Testis (tissue), 2 donors: ENCODE measurements at regions not wholly inside any gene's neighbourhood (a gene's known extent, or its start where the extent isn't known, plus 50 kb on each side); places are given as distances from the start of the nearest gene placed in this dataset.

Experiments used
- POLR2A ChIP-seq: fragments of 450-650 bp; IDR thresholded peaks from one replicate; pipeline ENCODE4 v1.6.1; 2017; ENCODE audit warnings: antibody characterized with exemption, mild to moderate bottlenecking, moderate library complexity
- TF ChIP-seq, protein P1 (sequence below), 3 experiments: fragments of 450-650 bp in 2 of 3; fragments of 200-600 bp in 1 of 3; sonication (generic) in 1 of 3; IDR thresholded peaks; one replicate each; pipeline ENCODE4 v1.5.1; 2016 to 2019; ENCODE audit warnings: antibody characterized with exemption in 3 of 3, mild to moderate bottlenecking in 2 of 3, moderate library complexity in 1 of 3

DNA sequence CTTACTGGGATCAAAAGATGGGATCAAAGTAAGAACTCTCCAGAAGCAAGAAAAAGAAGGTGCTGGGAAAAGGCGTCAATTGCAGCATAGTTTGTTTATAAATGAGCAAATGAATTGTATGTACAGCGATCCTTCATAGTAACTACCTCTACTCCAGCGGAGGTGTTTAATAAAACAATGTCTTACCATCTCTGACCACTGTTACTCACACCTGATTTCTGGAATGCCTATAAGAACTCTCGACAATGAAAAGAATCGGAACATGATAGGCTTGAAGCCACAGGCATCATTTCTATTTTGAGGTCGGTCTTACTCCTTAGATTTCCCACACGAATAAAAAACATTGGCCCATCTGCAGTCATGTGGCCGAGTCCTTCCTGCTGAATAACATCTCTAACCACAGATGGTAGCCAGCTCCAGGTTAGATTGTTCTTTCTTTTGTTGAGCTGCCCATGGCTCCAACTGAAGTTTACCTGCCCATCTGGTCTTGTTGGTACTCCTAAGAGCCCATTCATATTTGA lies 67.6 kb downstream of the CLDN34 start:
- TF ChIP-seq, protein P1, sequence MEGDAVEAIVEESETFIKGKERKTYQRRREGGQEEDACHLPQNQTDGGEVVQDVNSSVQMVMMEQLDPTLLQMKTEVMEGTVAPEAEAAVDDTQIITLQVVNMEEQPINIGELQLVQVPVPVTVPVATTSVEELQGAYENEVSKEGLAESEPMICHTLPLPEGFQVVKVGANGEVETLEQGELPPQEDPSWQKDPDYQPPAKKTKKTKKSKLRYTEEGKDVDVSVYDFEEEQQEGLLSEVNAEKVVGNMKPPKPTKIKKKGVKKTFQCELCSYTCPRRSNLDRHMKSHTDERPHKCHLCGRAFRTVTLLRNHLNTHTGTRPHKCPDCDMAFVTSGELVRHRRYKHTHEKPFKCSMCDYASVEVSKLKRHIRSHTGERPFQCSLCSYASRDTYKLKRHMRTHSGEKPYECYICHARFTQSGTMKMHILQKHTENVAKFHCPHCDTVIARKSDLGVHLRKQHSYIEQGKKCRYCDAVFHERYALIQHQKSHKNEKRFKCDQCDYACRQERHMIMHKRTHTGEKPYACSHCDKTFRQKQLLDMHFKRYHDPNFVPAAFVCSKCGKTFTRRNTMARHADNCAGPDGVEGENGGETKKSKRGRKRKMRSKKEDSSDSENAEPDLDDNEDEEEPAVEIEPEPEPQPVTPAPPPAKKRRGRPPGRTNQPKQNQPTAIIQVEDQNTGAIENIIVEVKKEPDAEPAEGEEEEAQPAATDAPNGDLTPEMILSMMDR (IDR thresholded peaks at IDR 0.05) = no peak
- TF ChIP-seq POLR2A = no peak
